ENCODE measurements at regions not wholly inside any gene's neighbourhood (a gene's known extent, or its start where the extent isn't known, plus 50 kb on each side); places are given as distances from the start of the nearest gene placed in this dataset.
"Not testable (repeated sequence)": the region's sequence is repeated elsewhere in the genome, so short reads cannot be mapped to it uniquely, and the experiment has no call there.

GRCh38 chr15:49706805-49707204 lies 86.0 kb downstream of the DTWD1 start:
- no peak for DNase-seq (ENCODE audit: low read depth)

GRCh38 chr15:49707598-49707997 lies 86.8 kb downstream of the DTWD1 start:
- no peak for DNase-seq (ENCODE audit: low read depth)

GRCh38 chr15:49709646-49710214 lies 88.9 kb downstream of the DTWD1 start:
- DNase-seq (ENCODE audit: low read depth): no peak

GRCh38 chr15:49712162-49712561 lies 91.3 kb downstream of the DTWD1 start:
- no peak for DNase-seq (ENCODE audit: low read depth)

DNA sequence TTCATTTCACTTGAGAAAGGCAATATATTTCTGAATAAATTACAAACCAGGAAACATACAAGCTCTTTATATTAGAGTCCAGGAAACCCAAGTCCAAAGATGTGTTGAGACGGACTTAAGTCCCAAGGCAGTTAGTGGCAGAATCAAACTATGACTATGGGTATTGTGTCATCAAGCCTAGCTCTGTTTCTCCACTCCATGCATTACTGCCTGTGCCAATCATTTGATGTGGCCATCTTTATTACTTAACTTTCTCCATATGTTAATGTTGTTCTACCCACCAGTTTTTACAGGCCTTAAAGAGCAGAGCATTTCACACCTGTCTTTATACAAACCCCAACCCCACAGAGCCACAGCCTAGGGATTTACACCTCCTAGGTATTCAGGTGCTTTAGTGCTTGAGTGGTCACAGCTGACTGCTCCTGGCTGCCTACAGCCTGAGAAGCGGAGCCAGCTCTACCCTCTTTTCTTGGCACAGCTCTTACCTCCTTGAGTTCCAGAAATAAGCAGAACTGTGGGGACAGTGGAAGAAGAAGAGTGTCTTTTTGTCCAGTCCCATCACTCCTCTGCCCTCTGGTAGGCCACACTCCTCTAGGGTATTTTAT lies 92.1 kb downstream of the DTWD1 start:
- no peak for DNase-seq (ENCODE audit: low read depth)

DNA sequence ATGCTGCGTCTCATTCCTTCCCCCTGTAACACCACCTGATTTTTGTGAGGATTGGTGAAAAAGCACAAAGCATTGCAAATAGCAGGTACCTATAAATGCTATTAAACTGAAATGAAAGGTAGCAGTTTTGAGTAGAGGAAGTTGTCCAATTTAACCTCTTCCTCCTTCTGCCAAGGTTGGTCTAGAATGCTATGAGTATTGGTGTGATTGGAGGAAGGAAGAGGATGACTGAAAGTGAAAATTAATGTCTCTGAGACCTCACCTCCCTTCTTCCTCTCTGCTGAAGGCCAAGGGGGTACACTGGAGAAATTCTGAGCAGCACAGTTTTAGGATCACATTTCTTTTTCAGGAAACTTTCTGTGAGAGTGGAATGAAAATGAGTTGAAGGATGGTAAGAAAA lies 94.4 kb downstream of the DTWD1 start:
- DNase-seq (ENCODE audit: low read depth): no peak

GRCh38 chr15:49715701-49716100 lies 94.9 kb downstream of the DTWD1 start:
- DNase-seq (ENCODE audit: low read depth): no peak

- DNase-seq (ENCODE audit: low read depth): peak; percentile 88
These were observed 97.4 kb downstream of the DTWD1 start for GRCh38 chr15:49718234-49718633.

DNA sequence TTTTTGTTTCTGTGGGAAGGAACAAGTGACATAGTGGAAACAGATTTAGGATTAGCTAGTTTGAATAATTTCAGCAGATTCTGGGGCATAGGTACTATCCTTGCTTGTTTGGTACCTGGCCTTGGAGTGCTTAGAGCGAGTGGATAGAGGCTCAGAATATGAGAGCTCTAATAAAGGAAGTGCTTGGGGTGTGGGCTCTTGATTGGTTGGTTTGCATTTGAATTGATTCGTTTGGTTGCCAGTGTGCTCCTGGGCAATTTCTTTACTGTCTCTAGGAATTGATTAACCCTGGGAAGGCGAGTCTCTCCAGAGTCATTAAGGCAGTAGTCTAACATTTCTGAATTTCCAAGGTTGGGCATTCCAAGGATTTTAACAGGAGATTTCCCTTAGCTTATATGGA lies 98.0 kb downstream of the DTWD1 start:
- no peak for DNase-seq (ENCODE audit: low read depth)

DNA sequence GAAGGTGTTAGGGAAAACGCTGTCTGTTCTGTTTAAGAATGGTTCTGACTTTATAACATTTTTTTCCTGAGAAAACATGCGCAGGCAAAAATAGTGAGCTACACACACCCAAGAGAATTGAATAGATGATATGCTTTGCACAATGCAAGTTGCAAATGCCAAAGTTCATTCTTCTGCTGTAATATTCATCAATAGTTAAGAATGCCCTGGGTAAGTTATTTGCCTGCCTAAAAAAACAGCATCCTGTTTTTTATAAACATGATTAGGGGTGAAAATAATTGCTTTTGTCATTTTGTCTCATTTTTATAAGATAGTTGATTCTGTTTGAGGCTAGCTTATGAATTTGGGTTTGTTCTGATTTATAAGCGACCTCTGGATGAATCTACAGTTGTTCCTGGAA lies 99.4 kb downstream of the DTWD1 start:
- DNase-seq (ENCODE audit: low read depth): no peak

DNA sequence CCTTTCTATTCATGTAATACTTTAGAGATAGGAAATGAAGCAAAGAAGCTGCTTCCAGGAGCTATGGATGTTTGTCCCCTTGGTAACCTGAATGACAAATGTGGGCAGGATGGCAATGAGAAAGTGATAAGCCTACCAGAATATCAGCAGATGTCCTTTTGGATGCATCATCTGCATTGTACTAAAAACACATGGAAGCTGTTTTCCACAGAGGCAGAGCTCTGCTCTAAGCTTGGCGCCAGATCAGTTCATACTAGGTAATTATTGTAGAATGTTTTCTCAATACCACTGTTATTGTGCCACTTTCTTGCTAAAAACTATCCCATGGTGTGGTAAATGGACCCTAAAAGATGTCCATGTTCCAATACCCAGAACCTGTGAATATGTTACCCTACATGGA lies 100.2 kb downstream of the DTWD1 start:
- DNase-seq (ENCODE audit: low read depth): no peak

DNA sequence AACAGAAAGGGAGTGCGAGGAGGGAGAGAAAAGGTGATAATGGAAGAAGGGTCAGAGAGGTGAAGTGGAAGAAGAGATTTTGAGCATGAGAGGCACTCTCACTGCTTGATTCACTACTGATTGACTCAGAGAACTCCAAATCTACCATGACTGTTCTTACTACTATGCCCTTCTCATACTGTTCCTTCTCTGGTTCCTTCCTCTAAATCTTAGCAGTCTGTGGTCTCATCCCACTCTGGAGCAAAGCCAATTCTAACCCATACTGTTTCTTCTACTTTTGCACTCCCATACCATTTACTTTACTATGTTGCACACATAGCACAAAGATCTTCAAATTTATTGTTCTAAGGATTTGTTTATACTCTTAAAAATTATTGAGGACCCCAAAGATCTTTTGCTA lies 100.8 kb downstream of the DTWD1 start:
- DNase-seq (ENCODE audit: low read depth): no peak

DNA sequence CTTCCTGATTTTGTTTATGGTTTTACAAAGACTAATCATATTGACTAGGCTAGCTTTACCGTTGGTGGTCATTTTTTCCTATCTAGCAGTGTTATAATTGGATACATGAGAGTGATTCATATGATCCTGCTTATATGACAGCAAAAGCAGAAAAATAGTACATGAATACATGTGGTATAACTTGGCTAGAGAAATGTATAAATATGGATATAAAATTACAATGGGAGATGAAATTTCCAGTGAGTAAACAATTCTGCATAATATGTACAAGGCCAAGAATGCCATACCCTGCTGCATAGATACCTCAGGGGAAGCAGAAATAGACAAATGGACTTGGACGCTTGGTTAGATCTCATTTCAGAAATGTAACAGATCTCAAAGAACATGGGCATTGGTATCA lies 103.1 kb downstream of the DTWD1 start:
- DNase-seq (ENCODE audit: low read depth): no peak

GRCh38 chr15:49731187-49732099 lies 110.6 kb downstream of the DTWD1 start:
- DNase-seq (ENCODE audit: low read depth): no peak

- DNase-seq (ENCODE audit: low read depth): not testable (repeated sequence)
These were observed 111.3 kb downstream of the DTWD1 start for GRCh38 chr15:49732109-49732508.

DNA sequence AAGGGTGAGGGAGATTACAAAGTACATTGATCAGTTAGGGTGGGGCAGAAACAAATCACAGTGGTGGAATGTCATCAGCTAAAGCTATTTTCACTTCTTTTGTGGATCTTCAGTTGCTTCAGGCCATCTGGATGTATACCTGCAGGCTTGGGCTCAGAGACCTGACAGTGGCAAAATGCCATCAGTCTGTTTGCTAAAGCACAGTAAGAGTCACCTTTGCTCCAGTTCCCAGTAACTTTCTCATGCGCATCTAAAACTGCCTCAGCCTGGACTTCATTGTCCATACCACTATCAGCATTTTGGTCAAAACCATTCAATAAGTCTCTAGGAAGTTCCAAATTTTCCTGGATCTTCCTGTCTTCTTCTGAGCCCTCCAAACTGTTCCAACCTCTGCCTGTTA lies 113.2 kb downstream of the DTWD1 start:
- not testable (repeated sequence) for DNase-seq (ENCODE audit: low read depth)

DNA sequence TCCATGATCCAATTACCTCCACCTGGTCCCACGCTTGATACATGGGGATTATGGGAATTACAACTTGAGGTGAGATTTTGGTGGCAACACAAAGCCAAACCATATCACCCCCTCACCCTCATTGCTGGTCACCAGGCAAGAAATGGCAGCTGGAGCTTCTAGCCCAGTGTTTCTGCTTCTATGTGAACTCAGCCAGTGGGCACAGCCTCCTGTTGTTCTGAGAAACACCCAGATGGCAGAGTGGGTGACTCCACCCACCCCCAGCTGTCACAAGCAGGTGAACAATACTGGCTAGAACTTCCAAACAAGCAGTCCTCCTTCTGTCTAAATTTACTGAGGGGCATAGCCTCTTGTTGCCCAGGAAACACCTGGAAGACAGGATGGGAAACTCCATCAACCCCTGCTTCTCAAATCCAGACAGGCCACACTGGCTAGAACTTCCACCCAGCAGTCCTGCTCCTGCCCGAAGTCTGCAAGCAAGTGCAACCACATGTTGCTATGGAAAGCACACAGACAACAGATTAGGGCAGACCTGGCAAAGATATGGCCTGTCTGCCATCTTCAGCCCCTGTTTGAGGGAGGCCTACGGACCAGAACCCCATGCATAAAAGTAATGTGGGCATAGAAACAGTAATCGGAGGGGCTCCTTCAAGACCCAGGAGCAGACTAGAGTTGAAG lies 114.1 kb downstream of the DTWD1 start:
- DNase-seq (ENCODE audit: low read depth): no peak

DNA sequence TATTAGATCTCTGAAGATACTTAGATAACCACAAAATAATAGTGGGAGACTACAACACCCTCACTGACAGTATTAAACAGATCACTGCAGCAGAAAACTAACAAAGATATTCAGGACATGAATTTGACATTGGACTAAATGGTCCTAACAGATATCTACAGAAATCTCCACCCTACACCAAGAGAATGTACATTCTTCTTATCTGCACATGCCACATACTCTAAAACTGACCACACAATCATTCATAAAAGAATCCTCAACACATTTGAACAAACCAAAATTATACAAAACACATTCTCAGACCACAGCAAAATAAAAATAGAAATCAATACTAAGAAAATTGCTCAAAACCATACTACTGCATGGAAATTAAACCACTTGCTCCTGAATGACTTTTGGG lies 116.3 kb downstream of the DTWD1 start:
- no peak for DNase-seq (ENCODE audit: low read depth)

DNA sequence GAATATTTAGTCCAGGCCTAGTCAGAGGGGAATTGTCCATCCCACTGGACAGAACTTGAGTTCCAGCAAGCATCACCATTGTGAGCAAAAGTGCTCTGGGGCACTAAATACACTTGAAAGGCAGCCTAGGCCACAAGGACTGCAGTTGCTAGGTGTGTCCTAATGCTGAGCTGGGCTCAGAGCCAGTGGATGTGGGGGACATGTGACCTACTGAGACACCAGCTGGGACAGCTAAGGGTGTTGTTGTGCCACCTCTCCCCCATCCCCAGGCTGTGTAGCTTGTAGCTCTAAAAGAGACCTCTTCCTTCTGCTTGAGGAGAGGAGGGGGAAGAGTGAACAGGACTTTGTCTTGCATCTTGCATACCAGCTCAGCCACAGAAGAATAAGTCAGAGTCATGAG lies 120.9 kb downstream of the DTWD1 start:
- no peak for DNase-seq (ENCODE audit: low read depth)

DNA sequence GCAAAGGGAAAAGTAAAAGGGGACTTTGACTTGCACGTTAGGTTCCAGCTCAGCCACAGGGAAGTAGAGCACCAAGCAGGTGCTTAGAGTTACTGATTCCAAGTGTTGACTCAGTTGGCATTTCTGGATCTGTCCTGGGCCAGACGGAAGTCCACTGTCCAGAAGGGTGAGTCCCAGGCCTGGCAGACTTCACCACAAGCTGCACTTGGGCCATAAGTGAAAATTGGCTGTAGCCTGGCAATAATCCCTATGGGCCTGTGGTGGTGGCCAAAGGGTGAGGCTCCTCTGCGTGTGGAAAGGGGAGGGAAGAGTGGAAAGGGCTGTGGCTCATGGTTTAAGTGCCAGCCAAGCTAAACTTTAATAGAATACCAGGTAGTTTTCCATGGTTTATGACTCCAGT lies 121.5 kb downstream of the DTWD1 start:
- DNase-seq (ENCODE audit: low read depth): no peak

GRCh38 chr15:49747340-49747739 lies 126.5 kb downstream of the DTWD1 start:
- no peak for DNase-seq (ENCODE audit: low read depth)

- DNase-seq (ENCODE audit: low read depth): no peak
These were observed 127.9 kb downstream of the DTWD1 start for GRCh38 chr15:49748791-49749190.

- no peak for DNase-seq (ENCODE audit: low read depth)
These were observed 129.7 kb downstream of the DTWD1 start for GRCh38 chr15:49750553-49750952.

Measured in amniotic epithelial cell (primary cell).